SU-DHL-6 (cell line): ENCODE measurements at regions not wholly inside any gene's neighbourhood (a gene's known extent, or its start where the extent isn't known, plus 50 kb on each side); places are given as distances from the start of the nearest gene placed in this dataset.

Source experiments
- H2AFZ ChIP-seq: fragments of 200-600 bp; sonication (generic); 2 replicates; pipeline ENCODE4 v1.6.1; 2014; ENCODE audit warnings: low read depth, mild to moderate bottlenecking, moderate library complexity, mixed read lengths, antibody characterized with exemption, low read length; ENCODE audit not compliant: severe bottlenecking
- H3F3A ChIP-seq: fragments of 200-600 bp; shearing (Covaris generic); 2 replicates; pipeline ENCODE4 v1.6.0; 2016; ENCODE audit warnings: antibody characterized with exemption, mild to moderate bottlenecking; ENCODE audit not compliant: insufficient read depth
- H3K27ac ChIP-seq: fragments of 200-600 bp; sonication (generic); 2 replicates; pipeline ENCODE4 v1.5.1; 2016; ENCODE audit warnings: low read depth, mild to moderate bottlenecking, low read length, moderate library complexity, mixed read lengths
- H3K27me3 ChIP-seq: fragments of 200-600 bp; sonication (generic), shearing (Covaris generic); 2 replicates; pipeline ENCODE4 v1.6.0; 2014; ENCODE audit warnings: mild to moderate bottlenecking, low read length
- H3K36me3 ChIP-seq: fragments of 200-600 bp; sonication (generic); 2 replicates; pipeline ENCODE4 v1.6.1; 2014; ENCODE audit warnings: mild to moderate bottlenecking, low read length, mixed read lengths
- H3K4me2 ChIP-seq: fragments of 300-600, 200-600 bp; shearing (Covaris generic), sonication (generic); 2 replicates; pipeline ENCODE4 v1.6.0; 2014; ENCODE audit warnings: low read length, low read depth, mild to moderate bottlenecking; ENCODE audit not compliant: poor library complexity, severe bottlenecking
- H3K4me3 ChIP-seq: fragments of 200-600 bp; sonication (generic); 2 replicates; pipeline ENCODE4 v1.5.1; 2014; ENCODE audit warnings: antibody characterized with exemption, low read length, mild to moderate bottlenecking, mixed read lengths; ENCODE audit not compliant: insufficient read depth, poor library complexity, severe bottlenecking
- H3K79me2 ChIP-seq: fragments of 200-600 bp; sonication (generic); 2 replicates; pipeline ENCODE4 v1.6.1; 2014; ENCODE audit warnings: mild to moderate bottlenecking, low read length, moderate library complexity; ENCODE audit not compliant: insufficient read depth
- H3K9ac ChIP-seq: fragments of 200-600 bp; sonication (generic); 2 replicates; pipeline ENCODE4 v1.7.0; 2014; ENCODE audit warnings: mild to moderate bottlenecking, low read length
- H3K9me2 ChIP-seq: fragments of 200-600 bp; sonication (generic); replicated peaks from 2 replicates; pipeline ENCODE4 v1.6.1; 2014; ENCODE audit warnings: low read length; ENCODE audit not compliant: insufficient read depth
- H3K9me3 ChIP-seq: fragments of 200-600 bp; sonication (generic); 2 replicates; pipeline ENCODE4 v1.6.1; 2014; ENCODE audit warnings: low read length, mixed read lengths; ENCODE audit not compliant: insufficient read depth
- H4K20me1 ChIP-seq: fragments of 200-600 bp; sonication (generic); 2 replicates; pipeline ENCODE4 v1.6.1; 2014; ENCODE audit warnings: low read depth, mild to moderate bottlenecking, antibody characterized with exemption, low read length, moderate library complexity, mixed read lengths
- EZH2phosphoT487 ChIP-seq: fragments of 200-600 bp; sonication (generic), shearing (Covaris generic); conservative IDR thresholded peaks from 2 replicates; pipeline ENCODE4 v1.6.1; 2018; ENCODE audit warnings: mild to moderate bottlenecking, antibody characterized with exemption, low read length, moderate library complexity, mixed read lengths
- TF ChIP-seq, protein P1 (sequence below): fragments of 200-600 bp; sonication (generic); IDR thresholded peaks from one replicate; pipeline ENCODE4 v1.5.1; 2017; ENCODE audit warnings: antibody characterized with exemption, mild to moderate bottlenecking, low read length, moderate library complexity; ENCODE audit not compliant: insufficient read depth, poor library complexity, severe bottlenecking

DNA sequence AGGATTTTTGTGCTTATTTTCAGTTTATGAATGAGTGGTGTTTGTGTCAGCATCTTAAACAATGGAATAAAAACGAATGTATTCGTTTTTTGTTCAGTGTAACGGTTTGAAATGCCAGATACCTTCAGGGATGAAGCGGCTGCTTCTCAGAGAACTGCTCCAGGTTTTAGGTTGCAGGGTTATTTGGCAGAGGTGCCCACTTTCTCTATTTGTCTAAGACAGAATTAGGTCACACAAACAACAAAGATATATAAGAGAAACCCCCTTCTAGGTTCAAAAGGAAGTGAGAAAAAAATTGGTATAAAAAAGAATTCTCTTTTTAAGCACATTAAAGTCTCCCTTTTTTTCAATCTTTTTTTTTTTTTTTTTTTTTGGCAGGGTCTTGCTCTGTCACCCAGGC is 98.9 kb downstream of the MFAP3L start:
- no peaks in the 10 kb centered on the region for H3K79me2 ChIP-seq
- no peaks in the 10 kb centered on the region for H3F3A ChIP-seq
- TF ChIP-seq EZH2phosphoT487: no peak
- TF ChIP-seq, protein P1, sequence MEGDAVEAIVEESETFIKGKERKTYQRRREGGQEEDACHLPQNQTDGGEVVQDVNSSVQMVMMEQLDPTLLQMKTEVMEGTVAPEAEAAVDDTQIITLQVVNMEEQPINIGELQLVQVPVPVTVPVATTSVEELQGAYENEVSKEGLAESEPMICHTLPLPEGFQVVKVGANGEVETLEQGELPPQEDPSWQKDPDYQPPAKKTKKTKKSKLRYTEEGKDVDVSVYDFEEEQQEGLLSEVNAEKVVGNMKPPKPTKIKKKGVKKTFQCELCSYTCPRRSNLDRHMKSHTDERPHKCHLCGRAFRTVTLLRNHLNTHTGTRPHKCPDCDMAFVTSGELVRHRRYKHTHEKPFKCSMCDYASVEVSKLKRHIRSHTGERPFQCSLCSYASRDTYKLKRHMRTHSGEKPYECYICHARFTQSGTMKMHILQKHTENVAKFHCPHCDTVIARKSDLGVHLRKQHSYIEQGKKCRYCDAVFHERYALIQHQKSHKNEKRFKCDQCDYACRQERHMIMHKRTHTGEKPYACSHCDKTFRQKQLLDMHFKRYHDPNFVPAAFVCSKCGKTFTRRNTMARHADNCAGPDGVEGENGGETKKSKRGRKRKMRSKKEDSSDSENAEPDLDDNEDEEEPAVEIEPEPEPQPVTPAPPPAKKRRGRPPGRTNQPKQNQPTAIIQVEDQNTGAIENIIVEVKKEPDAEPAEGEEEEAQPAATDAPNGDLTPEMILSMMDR: no peak
- H3K27me3 ChIP-seq: no peaks in the 10 kb centered on the region
- H4K20me1 ChIP-seq: no peaks in the 10 kb centered on the region
- H3K36me3 ChIP-seq: no peaks in the 10 kb centered on the region
- no peak overlapping the region for H3K4me2 ChIP-seq
- H3K4me3 ChIP-seq: no peak overlapping the region
- H3K27ac ChIP-seq: no peak overlapping the region
- H3K9ac ChIP-seq: no peak overlapping the region
- H3K9me3 ChIP-seq: no peaks in the 10 kb centered on the region
- no peaks in the 10 kb centered on the region for H3K9me2 ChIP-seq
- no peak overlapping the region for H2AFZ ChIP-seq

DNA sequence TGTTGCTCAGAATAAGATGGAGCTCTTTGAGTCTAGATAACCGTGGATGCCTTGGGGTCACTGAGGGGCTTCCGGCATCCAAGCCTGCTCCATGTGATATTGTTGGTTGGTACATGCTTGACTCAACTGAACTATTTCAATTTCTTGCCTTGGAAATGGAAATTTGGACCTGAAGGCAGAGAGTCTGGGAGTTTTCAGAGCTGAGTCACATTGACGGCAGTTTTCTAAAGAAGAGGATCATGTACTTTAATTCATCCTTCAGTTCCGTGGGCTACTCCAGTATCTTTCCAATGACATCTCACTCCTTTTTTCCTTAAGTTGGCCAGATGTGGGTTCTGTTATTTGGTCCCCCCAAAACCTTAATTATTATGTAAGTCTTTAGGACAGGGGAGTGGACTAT is 100.5 kb downstream of the MFAP3L start:
- no peak overlapping the region for H3K4me3 ChIP-seq
- H3K36me3 ChIP-seq: no peaks in the 10 kb centered on the region
- no peak overlapping the region for H3K4me2 ChIP-seq
- no peak overlapping the region for H2AFZ ChIP-seq
- no peaks in the 10 kb centered on the region for H4K20me1 ChIP-seq
- no peaks in the 10 kb centered on the region for H3K27me3 ChIP-seq
- no peaks in the 10 kb centered on the region for H3F3A ChIP-seq
- H3K9ac ChIP-seq: no peak overlapping the region
- no peaks in the 10 kb centered on the region for H3K9me3 ChIP-seq
- H3K79me2 ChIP-seq: no peaks in the 10 kb centered on the region
- TF ChIP-seq EZH2phosphoT487: no peak
- TF ChIP-seq, protein P1: no peak
- no peak overlapping the region for H3K27ac ChIP-seq
- H3K9me2 ChIP-seq: no peaks in the 10 kb centered on the region

DNA sequence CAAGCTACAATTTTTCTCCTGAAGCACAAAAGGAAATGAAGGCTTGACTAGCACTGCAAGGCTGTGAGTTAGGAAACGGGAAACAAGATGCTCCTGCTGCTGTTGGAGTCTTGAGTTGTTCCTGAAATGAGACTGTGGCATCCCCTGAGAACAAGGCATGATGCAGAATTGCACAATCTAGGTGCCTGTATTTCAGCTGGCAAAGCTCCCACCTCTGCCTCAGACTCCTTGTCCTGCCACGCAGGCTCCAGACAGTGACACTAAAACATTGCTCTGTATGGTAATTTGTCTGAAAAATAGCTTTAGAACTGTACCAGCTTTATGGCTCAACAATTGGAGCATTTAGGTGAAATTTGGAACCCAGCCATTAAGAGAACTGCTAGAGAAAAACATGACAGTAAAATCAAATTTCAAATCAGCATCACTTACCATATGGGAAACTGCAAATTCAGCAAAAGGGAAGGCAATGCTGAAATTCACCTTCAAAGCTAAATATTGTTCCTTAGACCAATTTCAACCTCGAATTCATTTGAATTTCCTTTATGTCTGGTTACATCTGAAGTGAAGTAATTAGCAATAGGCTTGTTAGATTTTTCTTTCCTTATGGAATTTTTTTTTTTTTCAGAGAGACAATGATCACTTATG is 103.4 kb downstream of the MFAP3L start:
- TF ChIP-seq, protein P1: no peak
- TF ChIP-seq EZH2phosphoT487: no peak

More for the DNA sequence above, 103.4 kb downstream of the MFAP3L start:
- Histone ChIP-seq H2AFZ (no peak overlapping the region), H3K9me3 (no peaks in the 10 kb centered on the region), H3K9me2 (no peaks in the 10 kb centered on the region), H3F3A (no peaks in the 10 kb centered on the region), H3K79me2 (no peaks in the 10 kb centered on the region), H3K27ac (no peak overlapping the region), H3K4me2 (no peak overlapping the region), H3K4me3 (no peak overlapping the region), H3K9ac (no peak overlapping the region), H4K20me1 (no peaks in the 10 kb centered on the region), H3K36me3 (no peaks in the 10 kb centered on the region), H3K27me3 (no peaks in the 10 kb centered on the region)
